ENCODE measurements at regions not wholly inside any gene's neighbourhood (a gene's known extent, or its start where the extent isn't known, plus 50 kb on each side); places are given as distances from the start of the nearest gene placed in this dataset.

- DNase-seq (ENCODE audit: low read depth in 2 of 2) = no peak
- no peak overlapping the region for H3K4me3 ChIP-seq (replicated peaks in 1 of 2; ENCODE audit: low read depth in 2 of 2, low read length in 2 of 2)
- TF ChIP-seq, protein P1, sequence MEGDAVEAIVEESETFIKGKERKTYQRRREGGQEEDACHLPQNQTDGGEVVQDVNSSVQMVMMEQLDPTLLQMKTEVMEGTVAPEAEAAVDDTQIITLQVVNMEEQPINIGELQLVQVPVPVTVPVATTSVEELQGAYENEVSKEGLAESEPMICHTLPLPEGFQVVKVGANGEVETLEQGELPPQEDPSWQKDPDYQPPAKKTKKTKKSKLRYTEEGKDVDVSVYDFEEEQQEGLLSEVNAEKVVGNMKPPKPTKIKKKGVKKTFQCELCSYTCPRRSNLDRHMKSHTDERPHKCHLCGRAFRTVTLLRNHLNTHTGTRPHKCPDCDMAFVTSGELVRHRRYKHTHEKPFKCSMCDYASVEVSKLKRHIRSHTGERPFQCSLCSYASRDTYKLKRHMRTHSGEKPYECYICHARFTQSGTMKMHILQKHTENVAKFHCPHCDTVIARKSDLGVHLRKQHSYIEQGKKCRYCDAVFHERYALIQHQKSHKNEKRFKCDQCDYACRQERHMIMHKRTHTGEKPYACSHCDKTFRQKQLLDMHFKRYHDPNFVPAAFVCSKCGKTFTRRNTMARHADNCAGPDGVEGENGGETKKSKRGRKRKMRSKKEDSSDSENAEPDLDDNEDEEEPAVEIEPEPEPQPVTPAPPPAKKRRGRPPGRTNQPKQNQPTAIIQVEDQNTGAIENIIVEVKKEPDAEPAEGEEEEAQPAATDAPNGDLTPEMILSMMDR (IDR thresholded peaks at IDR 0.05; ENCODE audit: low read depth, low read length) = no peak
These were observed 309.3 kb upstream of the CHORDC1 start for GRCh38 chr11:90532125-90532524.

- no peak overlapping the region for H3K4me3 ChIP-seq (replicated peaks in 1 of 2; ENCODE audit: low read depth in 2 of 2, low read length in 2 of 2)
- TF ChIP-seq, protein P1 (IDR thresholded peaks at IDR 0.05; ENCODE audit: low read depth, low read length) = no peak
- DNase-seq (ENCODE audit: low read depth in 2 of 2) = no peak
These were observed 308.2 kb upstream of the CHORDC1 start for GRCh38 chr11:90531001-90531400.

- TF ChIP-seq, protein P1 (IDR thresholded peaks at IDR 0.05; ENCODE audit: low read depth, low read length) = no peak
- no peak overlapping the region for H3K4me3 ChIP-seq (replicated peaks in 1 of 2; ENCODE audit: low read depth in 2 of 2, low read length in 2 of 2)
- no peak for DNase-seq (ENCODE audit: low read depth in 2 of 2)
These were observed 303.1 kb upstream of the CHORDC1 start for GRCh38 chr11:90525962-90526361.

- TF ChIP-seq, protein P1 (IDR thresholded peaks at IDR 0.05; ENCODE audit: low read depth, low read length) = no peak
- DNase-seq (ENCODE audit: low read depth in 2 of 2) = no peak
- no peak overlapping the region for H3K4me3 ChIP-seq (replicated peaks in 1 of 2; ENCODE audit: low read depth in 2 of 2, low read length in 2 of 2)
These were observed 290.0 kb upstream of the CHORDC1 start for GRCh38 chr11:90512846-90513245.

DNA sequence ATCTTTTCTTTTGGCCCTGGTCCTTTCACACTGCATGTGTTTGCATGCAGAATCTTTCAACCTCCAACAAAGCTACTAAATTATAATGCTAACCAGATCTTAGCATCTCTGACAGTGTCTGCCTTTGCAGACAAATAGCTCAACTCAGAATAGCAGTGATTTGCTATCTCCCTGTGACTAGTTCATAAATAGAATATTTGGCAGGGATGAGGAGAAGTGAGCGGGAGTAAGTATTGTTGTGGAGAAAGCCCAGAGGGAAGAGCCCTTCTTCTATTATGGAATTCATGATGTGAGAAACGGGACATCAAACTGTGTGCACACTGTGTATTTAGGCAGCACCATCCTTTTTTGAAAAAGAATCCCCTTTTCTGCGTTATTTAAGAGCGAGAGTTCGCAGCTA, 288.0 kb upstream of the CHORDC1 start:
- H3K4me3 ChIP-seq (replicated peaks in 1 of 2; ENCODE audit: low read depth in 2 of 2, low read length in 2 of 2) = no peak overlapping the region
- TF ChIP-seq, protein P1 (IDR thresholded peaks at IDR 0.05; ENCODE audit: low read depth, low read length) = no peak
- no peak for DNase-seq (ENCODE audit: low read depth in 2 of 2)

DNA sequence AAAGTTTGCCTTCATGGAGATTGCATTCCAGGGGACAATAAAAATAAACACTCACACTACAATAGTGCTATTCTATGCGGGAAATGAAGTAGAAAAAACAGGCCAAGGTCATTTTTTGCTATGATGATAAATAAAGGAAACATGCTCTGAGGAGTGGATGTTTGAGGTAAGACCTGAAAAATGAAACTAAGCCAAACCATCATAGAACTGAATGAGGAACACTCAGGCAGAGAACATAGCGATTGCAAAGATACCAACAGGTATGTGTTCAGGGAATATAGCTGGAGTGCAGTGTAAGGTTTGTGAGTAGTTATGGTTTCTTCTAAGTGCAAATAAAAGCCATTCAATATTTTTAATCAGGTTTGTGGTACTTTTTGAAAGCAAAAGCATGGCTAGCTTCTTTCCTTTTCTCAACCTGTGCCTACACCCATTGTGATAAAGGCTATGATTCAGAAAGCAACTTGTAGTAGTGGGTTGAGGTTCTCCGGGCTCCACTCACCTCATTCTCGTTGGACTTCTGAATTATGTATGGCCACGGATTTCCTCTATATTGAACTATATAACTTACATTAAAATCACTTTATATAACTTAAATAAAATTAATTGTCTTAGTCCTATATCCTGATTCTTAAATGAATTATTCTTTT, 278.2 kb upstream of the CHORDC1 start:
- no peak for DNase-seq (ENCODE audit: low read depth in 2 of 2)
- TF ChIP-seq, protein P1 (IDR thresholded peaks at IDR 0.05; ENCODE audit: low read depth, low read length) = no peak
- no peak overlapping the region for H3K4me3 ChIP-seq (replicated peaks in 1 of 2; ENCODE audit: low read depth in 2 of 2, low read length in 2 of 2)

DNA sequence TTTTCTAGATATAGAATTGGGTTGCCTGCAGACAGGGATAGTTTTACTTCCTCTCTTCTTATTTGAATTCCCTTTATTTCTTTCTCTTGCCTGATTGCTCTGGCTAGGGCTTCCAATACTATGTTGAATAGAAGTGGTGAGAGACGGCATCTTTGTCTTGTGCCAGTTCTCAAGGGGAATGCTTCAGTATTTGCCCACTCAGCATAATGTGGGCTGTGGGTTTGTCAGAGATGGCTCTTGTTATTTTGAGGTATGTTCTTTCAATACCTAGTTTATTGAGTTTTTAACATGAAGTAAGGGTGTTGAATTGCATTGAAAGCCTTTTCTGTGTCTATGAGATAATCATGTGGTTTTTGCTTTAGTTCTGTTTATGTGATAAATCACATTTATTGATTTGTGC, 273.9 kb upstream of the CHORDC1 start:
- H3K4me3 ChIP-seq (replicated peaks in 1 of 2; ENCODE audit: low read depth in 2 of 2, low read length in 2 of 2) = no peak overlapping the region
- TF ChIP-seq, protein P1 (IDR thresholded peaks at IDR 0.05; ENCODE audit: low read depth, low read length) = no peak
- DNase-seq (ENCODE audit: low read depth in 2 of 2) = no peak

Measured in cardiac fibroblast (primary cell).